WTC11 (cell line): ENCODE measurements at regions not wholly inside any gene's neighbourhood (a gene's known extent, or its start where the extent isn't known, plus 50 kb on each side); places are given as distances from the start of the nearest gene placed in this dataset.

Experiments used
- ATAC-seq: fragments of 200-7000 bp; cut with Tn5 transposase; 2 replicates; pipeline ENCODE4 v1.10.0; 2021; ENCODE audit warnings: mild to moderate bottlenecking, moderate library complexity
- CTCF ChIA-PET: fragments of 300-600 bp; sonication (Branson Sonifier 250); formaldehyde crosslinking; loops from one replicate; lab custom pipeline; 2021; ENCODE audit warnings: antibody characterized with exemption; lab: Charles Lee
- POLR2A ChIA-PET: fragments of 350-600 bp; sonication (Branson Sonifier 250); formaldehyde crosslinking; loops from one replicate; lab custom pipeline; 2021; ENCODE audit warnings: antibody characterized with exemption; lab: Charles Lee
- DNase-seq: peaks from one replicate; pipeline ENCODE4 v3.0.0; 2021; ENCODE audit warnings: low spot score
- H3K27ac Mint-ChIP-seq: 2 replicates; pipeline ENCODE4 v1.8.0; 2021; ENCODE audit warnings: mixed read lengths
- H3K27me3 Mint-ChIP-seq: 2 replicates; pipeline ENCODE4 v1.8.0; 2021; ENCODE audit warnings: low read depth, mild to moderate bottlenecking, moderate library complexity, mixed read lengths
- H3K36me3 Mint-ChIP-seq: 2 replicates; pipeline ENCODE4 v1.8.0; 2021; ENCODE audit warnings: mixed read lengths
- H3K4me1 Mint-ChIP-seq: 2 replicates; pipeline ENCODE4 v1.8.0; 2022; ENCODE audit warnings: mixed read lengths
- H3K4me3 Mint-ChIP-seq: 2 replicates; pipeline ENCODE4 v1.8.0; 2021; ENCODE audit warnings: mild to moderate bottlenecking, moderate library complexity, mixed read lengths
- H3K9me3 Mint-ChIP-seq: 2 replicates; pipeline ENCODE4 v1.8.0; 2021; ENCODE audit warnings: mixed read lengths
- ATF1 ChIP-seq: sonication (generic); formaldehyde crosslinking; IDR thresholded peaks from 2 replicates; pipeline ENCODE4 v1.8.1; 2023; ENCODE audit warnings: mild to moderate bottlenecking, moderate library complexity, missing genetic modification reagents
- CBFB ChIP-seq: sonication (generic); formaldehyde crosslinking; IDR thresholded peaks from 2 replicates; pipeline ENCODE4 v1.8.1; 2022; ENCODE audit warnings: mild to moderate bottlenecking, low read depth, missing genetic modification reagents
- ELF4 ChIP-seq: sonication (generic); formaldehyde crosslinking; IDR thresholded peaks from 2 replicates; pipeline ENCODE4 v1.8.1; 2022; ENCODE audit warnings: low read depth, mild to moderate bottlenecking, moderate library complexity, missing genetic modification reagents
- ETV6 ChIP-seq: sonication (generic); formaldehyde crosslinking; IDR thresholded peaks from 2 replicates; pipeline ENCODE4 v1.8.1; 2022; ENCODE audit warnings: mild to moderate bottlenecking, missing genetic modification reagents
- FOXK1 ChIP-seq: sonication (generic); formaldehyde crosslinking; IDR thresholded peaks from 2 replicates; pipeline ENCODE4 v1.8.0; 2022; ENCODE audit warnings: mild to moderate bottlenecking, moderate library complexity, missing genetic modification reagents
- FOXP1 ChIP-seq: sonication (generic); formaldehyde crosslinking; IDR thresholded peaks from 2 replicates; pipeline ENCODE4 v1.8.0; 2022; ENCODE audit warnings: missing genetic modification reagents, mild to moderate bottlenecking, moderate library complexity, borderline replicate concordance
- GRHL2 ChIP-seq: fragments of 250-450 bp; sonication (Bioruptor Pico); IDR thresholded peaks from 2 replicates; pipeline ENCODE4 v1.8.0; 2022; ENCODE audit warnings: mild to moderate bottlenecking, moderate library complexity; ENCODE audit not compliant: insufficient replicate concordance, severe bottlenecking
- HMGA2 ChIP-seq: fragments of 250-450 bp; sonication (Bioruptor Pico); IDR thresholded peaks from 2 replicates; pipeline ENCODE4 v1.4.0; 2021; ENCODE audit warnings: mild to moderate bottlenecking, moderate library complexity
- JUN ChIP-seq: sonication (generic); formaldehyde crosslinking; IDR thresholded peaks from 2 replicates; pipeline ENCODE4 v1.8.0; 2023; ENCODE audit warnings: mild to moderate bottlenecking, missing genetic modification reagents
- MXD4 ChIP-seq: fragments of 250-450 bp; sonication (Bioruptor Pico); IDR thresholded peaks from 2 replicates; pipeline ENCODE4 v1.8.0; 2021; ENCODE audit warnings: mild to moderate bottlenecking, moderate library complexity, borderline replicate concordance
- NFE2L1 ChIP-seq: sonication (generic); formaldehyde crosslinking; IDR thresholded peaks from 2 replicates; pipeline ENCODE4 v1.8.1; 2023; ENCODE audit warnings: missing genetic modification reagents
- NR1H2 ChIP-seq: sonication (generic); formaldehyde crosslinking; IDR thresholded peaks from 2 replicates; pipeline ENCODE4 v1.9.0; 2021; ENCODE audit warnings: mild to moderate bottlenecking, moderate library complexity, missing genetic modification reagents
- NR3C1 ChIP-seq: sonication (generic); formaldehyde crosslinking; conservative IDR thresholded peaks from 2 replicates; pipeline ENCODE4 v1.8.1; 2023; ENCODE audit warnings: low read depth, mild to moderate bottlenecking, missing genetic modification reagents
- OVOL2 ChIP-seq: fragments of 250-450 bp; sonication (Bioruptor Pico); IDR thresholded peaks from 2 replicates; pipeline ENCODE4 v1.9.0; 2021; ENCODE audit warnings: mild to moderate bottlenecking, borderline replicate concordance
- PRRX2 ChIP-seq: fragments of 250-450 bp; sonication (Bioruptor Pico); IDR thresholded peaks from 2 replicates; pipeline ENCODE4 v1.8.0; 2021; ENCODE audit warnings: mild to moderate bottlenecking
- RORB ChIP-seq: fragments of 250-450 bp; sonication (Bioruptor Pico); IDR thresholded peaks from 2 replicates; pipeline ENCODE4 v1.9.0; 2021; ENCODE audit warnings: mild to moderate bottlenecking
- SMAD3 ChIP-seq: sonication (generic); formaldehyde crosslinking; IDR thresholded peaks from 2 replicates; pipeline ENCODE4 v1.8.0; 2022; ENCODE audit warnings: missing genetic modification reagents, mild to moderate bottlenecking, borderline replicate concordance
- SMAD4 ChIP-seq: sonication (generic); formaldehyde crosslinking; IDR thresholded peaks from 2 replicates; pipeline ENCODE4 v1.8.0; 2022; ENCODE audit warnings: mild to moderate bottlenecking, missing genetic modification reagents
- SP1 ChIP-seq: sonication (generic); formaldehyde crosslinking; conservative IDR thresholded peaks from 2 replicates; pipeline ENCODE4 v1.8.1; 2022; ENCODE audit warnings: missing genetic modification reagents
- TEAD1 ChIP-seq: sonication (generic); formaldehyde crosslinking; IDR thresholded peaks from 2 replicates; pipeline ENCODE4 v1.8.0; 2022; ENCODE audit warnings: mild to moderate bottlenecking, missing genetic modification reagents
- TEAD4 ChIP-seq: sonication (generic); formaldehyde crosslinking; IDR thresholded peaks from 2 replicates; pipeline ENCODE4 v1.8.0; 2022; ENCODE audit warnings: mild to moderate bottlenecking, missing genetic modification reagents
- ZBTB21 ChIP-seq: sonication (generic); formaldehyde crosslinking; IDR thresholded peaks from 2 replicates; pipeline ENCODE4 v1.8.1; 2023; ENCODE audit warnings: mild to moderate bottlenecking, missing genetic modification reagents, borderline replicate concordance
- ZNF423 ChIP-seq: fragments of 250-450 bp; sonication (Bioruptor Pico); IDR thresholded peaks from 2 replicates; pipeline ENCODE4 v2.1.2; 2022; ENCODE audit warnings: mild to moderate bottlenecking, moderate library complexity
- TF ChIP-seq, protein P1 (sequence below): fragments of 250-450 bp; sonication (Bioruptor Pico); IDR thresholded peaks from 2 replicates; pipeline ENCODE4 v1.9.0; 2021; ENCODE audit warnings: mild to moderate bottlenecking
- TF ChIP-seq, protein P2 (sequence below): sonication (generic); formaldehyde crosslinking; IDR thresholded peaks from 2 replicates; pipeline ENCODE4 v1.8.1; 2023; ENCODE audit warnings: mild to moderate bottlenecking, missing genetic modification reagents
- TF ChIP-seq, protein P3 (sequence below): fragments of 250-450 bp; sonication (Bioruptor Pico); conservative IDR thresholded peaks from 2 replicates; pipeline ENCODE4 v1.9.0; 2021; ENCODE audit warnings: mild to moderate bottlenecking
- TF ChIP-seq, protein P4 (sequence below): sonication (generic); formaldehyde crosslinking; IDR thresholded peaks from 2 replicates; pipeline ENCODE4 v1.8.1; 2022; ENCODE audit warnings: low read depth, missing genetic modification reagents, borderline replicate concordance
- TF ChIP-seq, protein P5 (sequence below): fragments of 250-450 bp; sonication (Bioruptor Pico); IDR thresholded peaks from 2 replicates; pipeline ENCODE4 v1.9.0; 2021; ENCODE audit warnings: moderate library complexity, mild to moderate bottlenecking, inconsistent platforms, borderline replicate concordance
- TF ChIP-seq, protein P6 (sequence below): sonication (generic); formaldehyde crosslinking; IDR thresholded peaks from 2 replicates; pipeline ENCODE4 v1.8.0; 2022; ENCODE audit warnings: mild to moderate bottlenecking, missing genetic modification reagents

DNA sequence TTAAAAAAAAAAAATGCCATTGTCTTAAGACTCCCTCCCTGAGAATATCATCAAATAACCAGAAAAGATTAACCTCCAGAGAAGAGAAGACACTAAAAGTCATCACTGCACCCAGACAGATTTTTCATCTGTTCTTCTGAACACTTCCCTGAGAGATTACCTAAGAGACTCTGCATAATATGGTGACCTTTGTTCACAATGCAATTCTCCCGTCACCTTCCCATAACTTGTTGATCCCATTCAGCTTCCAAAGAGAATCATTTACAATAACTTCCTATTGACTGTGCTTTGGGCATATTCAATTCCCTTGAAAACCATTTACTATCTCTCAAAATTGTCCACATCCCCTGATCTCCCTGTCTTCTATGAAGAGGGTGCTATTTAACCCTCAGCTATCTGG is 85.1 kb upstream of the SMAD1 start:
- no peaks in the 10 kb centered on the region for H3K27me3 Mint-ChIP-seq
- ChIA-PET CTCF (no interaction called here), POLR2A (no interaction called here)
- no peak overlapping the region for H3K4me3 Mint-ChIP-seq
- no peaks in the 10 kb centered on the region for H3K9me3 Mint-ChIP-seq
- no peaks in the 10 kb centered on the region for H3K4me1 Mint-ChIP-seq
- TF ChIP-seq, protein P1, sequence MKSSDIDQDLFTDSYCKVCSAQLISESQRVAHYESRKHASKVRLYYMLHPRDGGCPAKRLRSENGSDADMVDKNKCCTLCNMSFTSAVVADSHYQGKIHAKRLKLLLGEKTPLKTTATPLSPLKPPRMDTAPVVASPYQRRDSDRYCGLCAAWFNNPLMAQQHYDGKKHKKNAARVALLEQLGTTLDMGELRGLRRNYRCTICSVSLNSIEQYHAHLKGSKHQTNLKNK (CRISPR knock-in tag): no peak
- TF ChIP-seq ATF1 (no peak), JUN (CRISPR knock-in tag) (no peak), ZNF423 (CRISPR knock-in tag) (no peak), SP1 (CRISPR knock-in tag) (no peak), SMAD4 (CRISPR knock-in tag) (no peak), SMAD3 (no peak), ETV6 (CRISPR knock-in tag) (no peak), NFE2L1 (CRISPR knock-in tag) (no peak), ELF4 (CRISPR knock-in tag) (no peak), HMGA2 (no peak), PRRX2 (CRISPR knock-in tag) (no peak), FOXK1 (CRISPR knock-in tag) (no peak), RORB (no peak), TEAD1 (CRISPR knock-in tag) (no peak), CBFB (CRISPR knock-in tag) (no peak)
- TF ChIP-seq, protein P2, sequence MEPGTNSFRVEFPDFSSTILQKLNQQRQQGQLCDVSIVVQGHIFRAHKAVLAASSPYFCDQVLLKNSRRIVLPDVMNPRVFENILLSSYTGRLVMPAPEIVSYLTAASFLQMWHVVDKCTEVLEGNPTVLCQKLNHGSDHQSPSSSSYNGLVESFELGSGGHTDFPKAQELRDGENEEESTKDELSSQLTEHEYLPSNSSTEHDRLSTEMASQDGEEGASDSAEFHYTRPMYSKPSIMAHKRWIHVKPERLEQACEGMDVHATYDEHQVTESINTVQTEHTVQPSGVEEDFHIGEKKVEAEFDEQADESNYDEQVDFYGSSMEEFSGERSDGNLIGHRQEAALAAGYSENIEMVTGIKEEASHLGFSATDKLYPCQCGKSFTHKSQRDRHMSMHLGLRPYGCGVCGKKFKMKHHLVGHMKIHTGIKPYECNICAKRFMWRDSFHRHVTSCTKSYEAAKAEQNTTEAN (CRISPR knock-in tag): no peak
- TF ChIP-seq, protein P3, sequence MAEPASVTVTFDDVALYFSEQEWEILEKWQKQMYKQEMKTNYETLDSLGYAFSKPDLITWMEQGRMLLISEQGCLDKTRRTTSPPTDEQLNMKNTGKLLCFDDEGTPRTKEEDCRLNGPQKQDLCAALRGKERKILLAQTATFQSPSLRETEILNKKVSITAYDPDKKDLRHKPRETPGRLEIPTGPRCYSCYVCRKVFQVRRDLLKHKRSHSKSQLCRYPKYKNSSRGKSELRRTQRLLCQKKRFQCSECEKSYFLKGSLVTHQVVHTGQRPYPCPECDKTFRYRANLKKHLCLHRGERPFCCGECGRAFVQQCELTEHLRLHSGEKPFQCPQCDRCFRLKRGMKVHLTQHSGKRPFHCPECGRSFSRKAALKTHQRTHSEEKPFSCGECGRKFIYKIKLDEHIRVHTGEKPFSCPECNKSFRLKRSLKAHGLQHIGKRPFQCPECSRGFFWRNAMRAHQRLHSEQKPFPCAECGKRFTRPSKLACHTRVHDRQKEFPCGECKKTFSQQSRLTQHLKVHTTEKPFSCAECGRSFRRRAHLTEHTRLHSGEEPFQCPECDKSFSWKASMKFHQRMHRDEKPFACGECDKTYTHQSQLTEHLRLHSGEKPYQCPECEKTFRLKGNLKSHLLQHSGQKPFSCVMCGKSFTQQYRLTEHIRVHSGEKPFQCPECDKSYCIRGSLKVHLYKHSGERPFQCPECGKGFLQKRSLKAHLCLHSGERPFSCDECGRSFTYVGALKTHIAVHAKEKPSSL (CRISPR knock-in tag): no peak
- no peaks in the 10 kb centered on the region for H3K36me3 Mint-ChIP-seq
- no peak overlapping the region for H3K27ac Mint-ChIP-seq
- ATAC-seq (no peak), DNase-seq (no peak)

DNA sequence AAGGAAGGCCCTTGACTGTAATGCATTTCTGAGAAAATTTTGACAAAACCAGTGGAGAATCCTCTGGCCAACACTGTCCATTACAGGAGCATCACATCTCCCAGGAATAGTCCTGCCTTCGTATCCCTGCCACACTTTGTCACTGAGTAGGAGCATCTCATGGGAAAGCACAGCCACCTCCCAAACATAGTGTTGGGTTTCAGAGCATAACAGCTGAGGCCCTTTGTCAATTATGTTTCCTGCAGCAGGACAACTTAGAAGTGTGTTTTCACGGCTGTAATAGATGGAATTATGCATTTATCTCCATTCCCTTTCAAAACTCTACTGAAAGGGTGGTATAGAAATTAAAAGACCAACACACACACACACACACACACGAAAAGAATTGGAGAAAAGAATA is 91.1 kb upstream of the SMAD1 start:
- POLR2A ChIA-PET: no interaction called here
- Mint-ChIP-seq H3K27ac (no peak overlapping the region), H3K4me1 (no peaks in the 10 kb centered on the region), H3K4me3 (no peak overlapping the region), H3K27me3 (no peaks in the 10 kb centered on the region; the same call in 1 of the 2 replicates), H3K36me3 (no peaks in the 10 kb centered on the region), H3K9me3 (no peaks in the 10 kb centered on the region)
- ATAC-seq (no peak), DNase-seq (no peak)
- CTCF ChIA-PET: no interaction called here
- TF ChIP-seq MXD4 (no peak), TEAD4 (CRISPR knock-in tag) (no peak), NFE2L1 (CRISPR knock-in tag) (no peak), ZBTB21 (CRISPR knock-in tag) (no peak), NR3C1 (CRISPR knock-in tag) (no peak), GRHL2 (CRISPR knock-in tag) (no peak), OVOL2 (CRISPR knock-in tag) (no peak), NR1H2 (CRISPR knock-in tag) (no peak), FOXP1 (no peak)
- TF ChIP-seq, protein P4, sequence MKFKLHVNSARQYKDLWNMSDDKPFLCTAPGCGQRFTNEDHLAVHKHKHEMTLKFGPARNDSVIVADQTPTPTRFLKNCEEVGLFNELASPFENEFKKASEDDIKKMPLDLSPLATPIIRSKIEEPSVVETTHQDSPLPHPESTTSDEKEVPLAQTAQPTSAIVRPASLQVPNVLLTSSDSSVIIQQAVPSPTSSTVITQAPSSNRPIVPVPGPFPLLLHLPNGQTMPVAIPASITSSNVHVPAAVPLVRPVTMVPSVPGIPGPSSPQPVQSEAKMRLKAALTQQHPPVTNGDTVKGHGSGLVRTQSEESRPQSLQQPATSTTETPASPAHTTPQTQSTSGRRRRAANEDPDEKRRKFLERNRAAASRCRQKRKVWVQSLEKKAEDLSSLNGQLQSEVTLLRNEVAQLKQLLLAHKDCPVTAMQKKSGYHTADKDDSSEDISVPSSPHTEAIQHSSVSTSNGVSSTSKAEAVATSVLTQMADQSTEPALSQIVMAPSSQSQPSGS: no peak
- TF ChIP-seq, protein P5, sequence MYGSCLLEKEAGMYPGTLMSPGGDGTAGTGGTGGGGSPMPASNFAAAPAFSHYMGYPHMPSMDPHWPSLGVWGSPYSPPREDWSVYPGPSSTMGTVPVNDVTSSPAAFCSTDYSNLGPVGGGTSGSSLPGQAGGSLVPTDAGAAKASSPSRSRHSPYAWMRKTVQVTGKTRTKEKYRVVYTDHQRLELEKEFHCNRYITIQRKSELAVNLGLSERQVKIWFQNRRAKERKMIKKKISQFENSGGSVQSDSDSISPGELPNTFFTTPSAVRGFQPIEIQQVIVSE (CRISPR knock-in tag): no peak
- TF ChIP-seq, protein P6, sequence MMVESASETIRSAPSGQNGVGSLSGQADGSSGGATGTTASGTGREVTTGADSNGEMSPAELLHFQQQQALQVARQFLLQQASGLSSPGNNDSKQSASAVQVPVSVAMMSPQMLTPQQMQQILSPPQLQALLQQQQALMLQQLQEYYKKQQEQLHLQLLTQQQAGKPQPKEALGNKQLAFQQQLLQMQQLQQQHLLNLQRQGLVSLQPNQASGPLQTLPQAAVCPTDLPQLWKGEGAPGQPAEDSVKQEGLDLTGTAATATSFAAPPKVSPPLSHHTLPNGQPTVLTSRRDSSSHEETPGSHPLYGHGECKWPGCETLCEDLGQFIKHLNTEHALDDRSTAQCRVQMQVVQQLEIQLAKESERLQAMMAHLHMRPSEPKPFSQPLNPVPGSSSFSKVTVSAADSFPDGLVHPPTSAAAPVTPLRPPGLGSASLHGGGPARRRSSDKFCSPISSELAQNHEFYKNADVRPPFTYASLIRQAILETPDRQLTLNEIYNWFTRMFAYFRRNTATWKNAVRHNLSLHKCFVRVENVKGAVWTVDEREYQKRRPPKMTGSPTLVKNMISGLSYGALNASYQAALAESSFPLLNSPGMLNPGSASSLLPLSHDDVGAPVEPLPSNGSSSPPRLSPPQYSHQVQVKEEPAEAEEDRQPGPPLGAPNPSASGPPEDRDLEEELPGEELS (CRISPR knock-in tag): no peak
